Gastrocnemius medialis (tissue), 4 donors: ENCODE measurements at regions not wholly inside any gene's neighbourhood (a gene's known extent, or its start where the extent isn't known, plus 50 kb on each side); places are given as distances from the start of the nearest gene placed in this dataset.

Source experiments
- POLR2A ChIP-seq, 2 donors: fragments of 450-650 bp; IDR thresholded peaks; one replicate each; pipeline ENCODE4 v1.6.1; 2017; ENCODE audit warnings: antibody characterized with exemption in 2 of 2, mild to moderate bottlenecking in 2 of 2, moderate library complexity in 2 of 2
- TF ChIP-seq, protein P1 (sequence below), 5 experiments: fragments of 450-650 bp in 3 of 5; fragments of 200-600 bp in 2 of 5; sonication (generic) in 2 of 5; IDR thresholded peaks in 4 of 5; conservative IDR thresholded peaks in 1 of 5; 1 replicate in 4 of 5; 2 replicates in 1 of 5; pipeline ENCODE4 v1.5.1; 2016 to 2019; ENCODE audit warnings: antibody characterized with exemption in 5 of 5, mild to moderate bottlenecking in 3 of 5, moderate library complexity in 3 of 5

DNA sequence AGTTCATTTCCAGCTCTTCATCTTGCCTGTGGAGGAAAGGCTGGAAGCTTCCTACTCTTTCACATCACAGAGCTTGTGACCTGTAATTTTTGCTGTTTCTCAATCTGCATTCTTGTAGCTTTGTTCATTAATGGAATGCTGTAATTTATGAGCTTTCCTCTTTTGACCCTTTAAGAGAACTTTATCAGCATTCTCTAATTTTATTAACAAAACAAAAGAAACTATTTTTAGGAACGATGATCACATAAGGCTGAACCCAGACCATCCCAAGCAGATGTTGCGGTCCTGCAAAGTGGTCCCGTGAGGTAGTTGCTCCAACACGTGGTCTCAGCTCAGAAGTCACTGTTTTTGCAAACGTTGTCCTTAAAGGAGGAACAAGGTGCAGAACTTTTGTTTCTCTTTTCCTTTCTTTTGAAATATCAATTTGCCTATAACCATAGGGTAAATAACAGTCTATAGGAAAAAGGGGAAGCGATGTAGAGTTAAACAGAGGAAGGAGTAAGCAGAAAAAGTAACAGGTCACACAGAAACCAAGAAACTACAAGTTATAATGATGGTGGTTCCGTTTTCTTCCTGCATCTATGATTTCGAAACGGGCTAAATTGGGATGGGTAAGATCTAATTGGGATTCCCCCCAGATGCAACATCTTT, 121.3 kb upstream of the PHACTR1 start:
- TF ChIP-seq, protein P1, sequence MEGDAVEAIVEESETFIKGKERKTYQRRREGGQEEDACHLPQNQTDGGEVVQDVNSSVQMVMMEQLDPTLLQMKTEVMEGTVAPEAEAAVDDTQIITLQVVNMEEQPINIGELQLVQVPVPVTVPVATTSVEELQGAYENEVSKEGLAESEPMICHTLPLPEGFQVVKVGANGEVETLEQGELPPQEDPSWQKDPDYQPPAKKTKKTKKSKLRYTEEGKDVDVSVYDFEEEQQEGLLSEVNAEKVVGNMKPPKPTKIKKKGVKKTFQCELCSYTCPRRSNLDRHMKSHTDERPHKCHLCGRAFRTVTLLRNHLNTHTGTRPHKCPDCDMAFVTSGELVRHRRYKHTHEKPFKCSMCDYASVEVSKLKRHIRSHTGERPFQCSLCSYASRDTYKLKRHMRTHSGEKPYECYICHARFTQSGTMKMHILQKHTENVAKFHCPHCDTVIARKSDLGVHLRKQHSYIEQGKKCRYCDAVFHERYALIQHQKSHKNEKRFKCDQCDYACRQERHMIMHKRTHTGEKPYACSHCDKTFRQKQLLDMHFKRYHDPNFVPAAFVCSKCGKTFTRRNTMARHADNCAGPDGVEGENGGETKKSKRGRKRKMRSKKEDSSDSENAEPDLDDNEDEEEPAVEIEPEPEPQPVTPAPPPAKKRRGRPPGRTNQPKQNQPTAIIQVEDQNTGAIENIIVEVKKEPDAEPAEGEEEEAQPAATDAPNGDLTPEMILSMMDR (IDR thresholded peaks at IDR 0.05 in 4 of 5, conservative IDR thresholded peaks at IDR 0.05 in 1 of 5) = no peak
- TF ChIP-seq POLR2A (IDR thresholded peaks at IDR 0.05) = no peak
